ENCODE measurements at regions not wholly inside any gene's neighbourhood (a gene's known extent, or its start where the extent isn't known, plus 50 kb on each side); places are given as distances from the start of the nearest gene placed in this dataset.

GRCh38 chr2:4502230-4502843 is 799.0 kb downstream of the DCDC2C start:
- TF ChIP-seq CTCF (IDR thresholded peaks at IDR 0.05; ENCODE audit: insufficient read depth, low read length, poor library complexity, severe bottlenecking) (no peak), EZH2phosphoT487 (conservative IDR thresholded peaks at IDR 0.05; ENCODE audit: low read length) (no peak)
